Activated CD4-positive, alpha-beta memory T cell treated with anti-CD3 and anti-CD28 coated beads, Interleukin-2, amount 10 ng/mL, durations not matched to agents 7 days and 5 days (primary cell): ENCODE measurements at regions not wholly inside any gene's neighbourhood (a gene's known extent, or its start where the extent isn't known, plus 50 kb on each side); places are given as distances from the start of the nearest gene placed in this dataset.
"Not testable (repeated sequence)": the region's sequence is repeated elsewhere in the genome, so short reads cannot be mapped to it uniquely, and the experiment has no call there.

Experiments
- CTCF ChIA-PET: fragments of 350-600 bp; sonication (Branson Sonifier 250); formaldehyde crosslinking; loops from one replicate; lab custom pipeline; 2021; ENCODE audit warnings: antibody characterized with exemption, inconsistent platforms; lab: Charles Lee
- POLR2A ChIA-PET: fragments of 350-600 bp; sonication (Branson Sonifier 250); formaldehyde crosslinking; loops from one replicate; lab custom pipeline; 2021; ENCODE audit warnings: antibody characterized with exemption; lab: Charles Lee
- DNase-seq: peaks from one replicate; pipeline ENCODE4 v3.0.0-alpha.2; 2020
- H3K27ac Mint-ChIP-seq: one replicate; pipeline ENCODE4 v1.8.0; 2021; ENCODE audit warnings: mild to moderate bottlenecking, mixed read lengths
- H3K27me3 Mint-ChIP-seq: one replicate; pipeline ENCODE4 v1.8.0; 2021; ENCODE audit warnings: mixed read lengths
- H3K36me3 Mint-ChIP-seq: one replicate; pipeline ENCODE4 v1.8.0; 2021; ENCODE audit warnings: low read depth, mixed read lengths
- H3K4me1 Mint-ChIP-seq: one replicate; pipeline ENCODE4 v1.8.0; 2021; ENCODE audit warnings: mixed read lengths
- H3K4me3 Mint-ChIP-seq: one replicate; pipeline ENCODE4 v1.8.0; 2021; ENCODE audit warnings: mild to moderate bottlenecking, mixed read lengths
- H3K9me3 Mint-ChIP-seq: one replicate; pipeline ENCODE4 v1.8.0; 2021; ENCODE audit warnings: mixed read lengths

- no peak for DNase-seq
- ChIA-PET CTCF (no interaction called here), POLR2A (no interaction called here)
- Mint-ChIP-seq H3K36me3 (no peaks in the 10 kb centered on the region), H3K4me1 (no peaks in the 10 kb centered on the region), H3K27ac (no peak overlapping the region), H3K4me3 (no peak overlapping the region), H3K27me3 (peaks cover 2% of the 10 kb centered on the region), H3K9me3 (peaks cover 19% of the 10 kb centered on the region)
Measured at GRCh38 chr1:43108080-43108479, 64.0 kb downstream of the EBNA1BP2 start.

GRCh38 chr1:43107664-43108063 is 64.4 kb downstream of the EBNA1BP2 start:
- Mint-ChIP-seq H3K27me3 (no peaks in the 10 kb centered on the region), H3K36me3 (no peaks in the 10 kb centered on the region), H3K4me3 (no peak overlapping the region), H3K27ac (no peak overlapping the region), H3K9me3 (peaks cover 19% of the 10 kb centered on the region), H3K4me1 (no peaks in the 10 kb centered on the region)
- ChIA-PET CTCF (interaction anchor here (0.5 kb wide), 1 partner anchor 382 kb away, joined by 3 read pairs; no protein-coding TSS in a partner anchor), POLR2A (no interaction called here)
- DNase-seq: no peak

GRCh38 chr1:43104027-43104763 is 67.9 kb downstream of the EBNA1BP2 start:
- peaks cover 19% of the 10 kb centered on the region for H3K9me3 Mint-ChIP-seq
- H3K27me3 Mint-ChIP-seq: peaks cover 2% of the 10 kb centered on the region
- no peak for DNase-seq
- H3K4me3 Mint-ChIP-seq: no peak overlapping the region
- ChIA-PET CTCF (no interaction called here), POLR2A (no interaction called here)
- no peaks in the 10 kb centered on the region for H3K4me1 Mint-ChIP-seq
- H3K27ac Mint-ChIP-seq: no peak overlapping the region
- no peaks in the 10 kb centered on the region for H3K36me3 Mint-ChIP-seq

GRCh38 chr1:43101061-43101460 is 71.0 kb downstream of the EBNA1BP2 start:
- ChIA-PET POLR2A (no interaction called here), CTCF (no interaction called here)
- no peak for DNase-seq
- Mint-ChIP-seq H3K27ac (no peak overlapping the region), H3K9me3 (peaks cover 18% of the 10 kb centered on the region), H3K27me3 (peaks cover 11% of the 10 kb centered on the region), H3K36me3 (no peaks in the 10 kb centered on the region), H3K4me3 (no peak overlapping the region), H3K4me1 (no peaks in the 10 kb centered on the region)

GRCh38 chr1:43098200-43098599 is 73.9 kb downstream of the EBNA1BP2 start:
- no peaks in the 10 kb centered on the region for H3K36me3 Mint-ChIP-seq
- no peak overlapping the region for H3K27ac Mint-ChIP-seq
- peaks cover 13% of the 10 kb centered on the region for H3K9me3 Mint-ChIP-seq
- H3K4me3 Mint-ChIP-seq: no peak overlapping the region
- POLR2A ChIA-PET: no interaction called here
- CTCF ChIA-PET: no interaction called here
- H3K4me1 Mint-ChIP-seq: no peaks in the 10 kb centered on the region
- H3K27me3 Mint-ChIP-seq: peaks cover 18% of the 10 kb centered on the region
- DNase-seq: no peak

- peaks cover 11% of the 10 kb centered on the region for H3K9me3 Mint-ChIP-seq
- DNase-seq, POLR2A ChIA-PET, H3K36me3 Mint-ChIP-seq, CTCF ChIA-PET, H3K27ac Mint-ChIP-seq, H3K4me1 Mint-ChIP-seq, H3K4me3 Mint-ChIP-seq: not testable (repeated sequence)
- peaks cover 20% of the 10 kb centered on the region for H3K27me3 Mint-ChIP-seq
Measured at GRCh38 chr1:43096528-43096927, 75.6 kb downstream of the EBNA1BP2 start.

GRCh38 chr1:43090812-43091211 is 81.3 kb downstream of the EBNA1BP2 start:
- CTCF ChIA-PET, DNase-seq, POLR2A ChIA-PET, H3K9me3 Mint-ChIP-seq, H3K36me3 Mint-ChIP-seq, H3K4me3 Mint-ChIP-seq, H3K27ac Mint-ChIP-seq, H3K4me1 Mint-ChIP-seq: not testable (repeated sequence)
- H3K27me3 Mint-ChIP-seq: peaks cover 23% of the 10 kb centered on the region

GRCh38 chr1:43090157-43090556 is 81.9 kb downstream of the EBNA1BP2 start:
- H3K9me3 Mint-ChIP-seq, H3K36me3 Mint-ChIP-seq, POLR2A ChIA-PET, H3K4me1 Mint-ChIP-seq, H3K4me3 Mint-ChIP-seq, H3K27ac Mint-ChIP-seq, DNase-seq, CTCF ChIA-PET: not testable (repeated sequence)
- peaks cover 24% of the 10 kb centered on the region for H3K27me3 Mint-ChIP-seq

- ChIA-PET POLR2A (interaction anchor here (0.6 kb wide), 1 partner anchor 536 kb away, joined by 3 read pairs; no protein-coding TSS in a partner anchor), CTCF (interaction anchor here (0.6 to 2.1 kb wide), 2 partner anchors 10 to 76 kb away, joined by 3 to 13 read pairs; no protein-coding TSS in a partner anchor)
- no peak for DNase-seq
- Mint-ChIP-seq H3K27me3 (peaks cover 28% of the 10 kb centered on the region), H3K9me3 (no peaks in the 10 kb centered on the region), H3K27ac (no peak overlapping the region), H3K4me1 (no peaks in the 10 kb centered on the region), H3K4me3 (no peak overlapping the region), H3K36me3 (no peaks in the 10 kb centered on the region)
Measured at GRCh38 chr1:43083375-43083891, 88.7 kb downstream of the EBNA1BP2 start.

- no peak for DNase-seq
- Mint-ChIP-seq H3K9me3 (no peaks in the 10 kb centered on the region), H3K36me3 (no peaks in the 10 kb centered on the region), H3K27me3 (peaks cover 28% of the 10 kb centered on the region), H3K4me1 (no peaks in the 10 kb centered on the region), H3K4me3 (no peak overlapping the region), H3K27ac (no peak overlapping the region)
- ChIA-PET CTCF (interaction anchor here (1.7 to 2.1 kb wide), 2 partner anchors 9 to 160 kb away, joined by 3 to 13 read pairs; no protein-coding TSS in a partner anchor), POLR2A (no interaction called here)
Measured at GRCh38 chr1:43082740-43083139, 89.3 kb downstream of the EBNA1BP2 start.

GRCh38 chr1:43077273-43077672 is 94.8 kb downstream of the EBNA1BP2 start:
- POLR2A ChIA-PET: no interaction called here
- CTCF ChIA-PET: interaction anchor here (0.8 to 8.2 kb wide), 4 partner anchors 152 to 299 kb away, joined by 3 to 380 read pairs (median 4); no protein-coding TSS in a partner anchor
- DNase-seq: no peak
- Mint-ChIP-seq H3K4me1 (peaks cover 4% of the 10 kb centered on the region), H3K27ac (no peak overlapping the region), H3K36me3 (no peaks in the 10 kb centered on the region), H3K4me3 (no peak overlapping the region), H3K9me3 (no peaks in the 10 kb centered on the region), H3K27me3 (no peaks in the 10 kb centered on the region)

- Mint-ChIP-seq H3K4me1 (peaks cover 4% of the 10 kb centered on the region), H3K27ac (no peak overlapping the region), H3K27me3 (no peaks in the 10 kb centered on the region), H3K9me3 (no peaks in the 10 kb centered on the region), H3K4me3 (no peak overlapping the region), H3K36me3 (no peaks in the 10 kb centered on the region)
- ChIA-PET CTCF (interaction anchor here (0.7 to 8.2 kb wide), 8 partner anchors 118 to 307 kb away, joined by 3 to 380 read pairs (median 12); partner anchors contain the start of genes C1orf50, ELOVL1 and P3H1), POLR2A (interaction anchor here (1.0 to 4.4 kb wide), 2 partner anchors 10 to 151 kb away, joined by 3 to 35 read pairs; no protein-coding TSS in a partner anchor)
- no peak for DNase-seq
Measured at GRCh38 chr1:43074709-43075108, 97.4 kb downstream of the EBNA1BP2 start.

GRCh38 chr1:43074244-43074643 is 97.8 kb downstream of the EBNA1BP2 start:
- no peaks in the 10 kb centered on the region for H3K27me3 Mint-ChIP-seq
- H3K27ac Mint-ChIP-seq: no peak overlapping the region
- CTCF ChIA-PET: interaction anchor here (0.6 to 8.2 kb wide), 54 partner anchors 9 to 924 kb away, joined by 3 to 380 read pairs (median 4); partner anchors contain the start of genes C1orf50, ELOVL1, P3H1 and SVBP
- no peak for DNase-seq
- H3K4me1 Mint-ChIP-seq: peaks cover 6% of the 10 kb centered on the region
- POLR2A ChIA-PET: interaction anchor here (0.7 to 4.4 kb wide), 10 partner anchors 10 to 307 kb away, joined by 3 to 43 read pairs (median 4); partner anchors contain the start of genes C1orf50 and P3H1
- no peaks in the 10 kb centered on the region for H3K9me3 Mint-ChIP-seq
- no peaks in the 10 kb centered on the region for H3K36me3 Mint-ChIP-seq
- no peak overlapping the region for H3K4me3 Mint-ChIP-seq
